ENCODE measurements at regions not wholly inside any gene's neighbourhood (a gene's known extent, or its start where the extent isn't known, plus 50 kb on each side); places are given as distances from the start of the nearest gene placed in this dataset.
"Not testable (repeated sequence)": the region's sequence is repeated elsewhere in the genome, so short reads cannot be mapped to it uniquely, and the experiment has no call there.

GRCh38 chr6:10174761-10175160 lies 240.1 kb downstream of the TFAP2A start:
- DNase-seq, result no peak

GRCh38 chr6:10174056-10174455 lies 240.8 kb downstream of the TFAP2A start:
- DNase-seq, result no peak

- not testable (repeated sequence) for DNase-seq
Measured at GRCh38 chr6:10171706-10172105, 243.2 kb downstream of the TFAP2A start.

GRCh38 chr6:10170816-10171215 lies 244.1 kb downstream of the TFAP2A start:
- no peak for DNase-seq

GRCh38 chr6:10166031-10166430 lies 248.8 kb downstream of the TFAP2A start:
- DNase-seq, result no peak

GRCh38 chr6:10163203-10163962 lies 251.5 kb downstream of the TFAP2A start:
- no peak for DNase-seq

- no peak for DNase-seq
Measured at GRCh38 chr6:10156875-10157274, 258.0 kb downstream of the TFAP2A start.

GRCh38 chr6:10154251-10154650 lies 260.6 kb downstream of the TFAP2A start:
- no peak for DNase-seq

- DNase-seq, result no peak
Measured at GRCh38 chr6:10151144-10151915, 263.5 kb downstream of the TFAP2A start.

GRCh38 chr6:10149603-10150002 lies 265.3 kb downstream of the TFAP2A start:
- DNase-seq, result no peak

GRCh38 chr6:10146715-10147451 lies 268.0 kb downstream of the TFAP2A start:
- peak; percentile 23 for DNase-seq

GRCh38 chr6:10144772-10145171 lies 270.1 kb downstream of the TFAP2A start:
- no peak for DNase-seq

- DNase-seq, result no peak
Measured at GRCh38 chr6:10141746-10142443, 273.0 kb downstream of the TFAP2A start.

- no peak for DNase-seq
Measured at GRCh38 chr6:10140824-10141223, 274.1 kb downstream of the TFAP2A start.

- DNase-seq, result no peak
Measured at GRCh38 chr6:10140136-10140535, 274.7 kb downstream of the TFAP2A start.

- DNase-seq, result no peak
Measured at GRCh38 chr6:10138917-10139316, 276.0 kb downstream of the TFAP2A start.

- no peak for DNase-seq
Measured at GRCh38 chr6:10136636-10137035, 278.2 kb downstream of the TFAP2A start.

GRCh38 chr6:10134185-10134584 lies 280.7 kb downstream of the TFAP2A start:
- DNase-seq, result not testable (repeated sequence)

- no peak for DNase-seq
Measured at GRCh38 chr6:10128721-10129120, 286.2 kb downstream of the TFAP2A start.

- no peak for DNase-seq
Measured at GRCh38 chr6:10122164-10122563, 292.7 kb downstream of the TFAP2A start.

- no peak for DNase-seq
Measured at GRCh38 chr6:10112871-10113549, 301.9 kb downstream of the TFAP2A start.

- DNase-seq, result no peak
Measured at GRCh38 chr6:10111975-10112374, 302.9 kb downstream of the TFAP2A start.
